OCI-LY3 (cell line): ENCODE measurements at regions not wholly inside any gene's neighbourhood (a gene's known extent, or its start where the extent isn't known, plus 50 kb on each side); places are given as distances from the start of the nearest gene placed in this dataset.
"Not testable (repeated sequence)": the region's sequence is repeated elsewhere in the genome, so short reads cannot be mapped to it uniquely, and the experiment has no call there.

Source experiments
- H2AFZ ChIP-seq: fragments of 200-600, 300-600 bp; shearing (Covaris generic); 2 replicates; pipeline ENCODE4 v1.6.0; 2014; ENCODE audit warnings: antibody characterized with exemption, low read depth, low read length
- H3K27ac ChIP-seq: fragments of 200-600, 300-600 bp; sonication (generic); 2 replicates; pipeline ENCODE4 v1.5.1; 2014; ENCODE audit warnings: mild to moderate bottlenecking, low read length, moderate library complexity, mixed read lengths
- H3K27me3 ChIP-seq: fragments of 200-600, 300-600 bp; sonication (generic); 2 replicates; pipeline ENCODE4 v1.6.1; 2014; ENCODE audit warnings: low read depth, low read length, mixed read lengths
- H3K36me3 ChIP-seq: fragments of 200-600, 300-600 bp; sonication (generic); replicated peaks from 2 replicates; pipeline ENCODE3; 2014; ENCODE audit warnings: low read depth, low read length, mixed read lengths
- H3K4me1 ChIP-seq: fragments of 300-600, 200-600 bp; sonication (generic); 2 replicates; pipeline ENCODE4 v1.6.1; 2014; ENCODE audit warnings: low read length, mixed read lengths
- H3K4me2 ChIP-seq: fragments of 200-600, 300-600 bp; sonication (generic); 2 replicates; pipeline ENCODE4 v1.6.1; 2014; ENCODE audit warnings: low read length, mixed read lengths
- H3K4me3 ChIP-seq: fragments of 300-600, 200-600 bp; sonication (generic); 2 replicates; pipeline ENCODE4 v1.5.1; 2014; ENCODE audit warnings: antibody characterized with exemption, mild to moderate bottlenecking, low read length, moderate library complexity
- H3K79me2 ChIP-seq: fragments of 300-600, 200-600 bp; shearing (Covaris generic); 2 replicates; pipeline ENCODE4 v1.6.1; 2014; ENCODE audit warnings: mild to moderate bottlenecking, low read length, mixed read lengths
- H3K9ac ChIP-seq: fragments of 300-600, 200-600 bp; shearing (Covaris generic); 2 replicates; pipeline ENCODE4 v1.6.0; 2014; ENCODE audit warnings: mild to moderate bottlenecking, low read length, moderate library complexity
- H3K9me3 ChIP-seq: fragments of 200-600, 300-600 bp; shearing (Covaris generic); 2 replicates; pipeline ENCODE4 v1.6.1; 2014; ENCODE audit warnings: low read length, mixed read lengths; ENCODE audit not compliant: insufficient read depth
- H4K20me1 ChIP-seq: fragments of 200-600, 300-600 bp; sonication (generic); 2 replicates; pipeline ENCODE4 v1.6.1; 2016; ENCODE audit warnings: low read length, mixed read lengths; ENCODE audit not compliant: insufficient read depth
- EZH2phosphoT487 ChIP-seq: fragments of 200-600 bp; shearing (Covaris generic); IDR thresholded peaks from 2 replicates; pipeline ENCODE4 v1.6.1; 2018; ENCODE audit warnings: antibody characterized with exemption, mixed run types, low read depth
- TF ChIP-seq, protein P1 (sequence below): fragments of 200-600, 300-600 bp; sonication (generic); IDR thresholded peaks from 2 replicates; pipeline ENCODE4 v1.5.1; 2014; ENCODE audit warnings: antibody characterized with exemption, low read length, low read depth

DNA sequence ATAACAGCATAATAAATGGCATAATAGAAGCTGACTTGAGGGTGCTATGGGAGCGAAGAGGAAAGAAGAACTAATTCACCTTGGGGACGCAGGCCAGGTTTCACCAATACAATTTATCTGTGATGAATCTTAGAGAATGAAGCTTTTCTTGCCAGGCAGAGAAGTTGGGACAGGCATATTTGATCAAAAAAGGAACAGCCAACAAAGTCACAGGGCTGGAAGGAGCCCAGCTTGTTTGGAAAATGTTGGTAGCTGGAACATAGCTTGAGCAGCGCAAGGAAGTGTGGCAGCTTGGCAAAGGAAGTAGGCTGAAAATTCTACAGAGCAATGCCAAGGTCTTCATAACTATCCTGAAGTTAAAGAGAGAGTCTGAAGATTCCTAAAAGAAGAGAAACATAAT, 181.5 kb upstream of the OR13F1 start:
- Histone ChIP-seq H2AFZ (no peak overlapping the region), H3K9me3 (no peaks in the 10 kb centered on the region), H3K4me1 (peaks cover 14% of the 10 kb centered on the region), H3K27ac (no peak overlapping the region), H3K9ac (no peak overlapping the region), H4K20me1 (no peaks in the 10 kb centered on the region), H3K79me2 (no peaks in the 10 kb centered on the region), H3K4me2 (no peak overlapping the region), H3K27me3 (no peaks in the 10 kb centered on the region), H3K4me3 (no peak overlapping the region), H3K36me3 (no peaks in the 10 kb centered on the region)
- TF ChIP-seq, protein P1, sequence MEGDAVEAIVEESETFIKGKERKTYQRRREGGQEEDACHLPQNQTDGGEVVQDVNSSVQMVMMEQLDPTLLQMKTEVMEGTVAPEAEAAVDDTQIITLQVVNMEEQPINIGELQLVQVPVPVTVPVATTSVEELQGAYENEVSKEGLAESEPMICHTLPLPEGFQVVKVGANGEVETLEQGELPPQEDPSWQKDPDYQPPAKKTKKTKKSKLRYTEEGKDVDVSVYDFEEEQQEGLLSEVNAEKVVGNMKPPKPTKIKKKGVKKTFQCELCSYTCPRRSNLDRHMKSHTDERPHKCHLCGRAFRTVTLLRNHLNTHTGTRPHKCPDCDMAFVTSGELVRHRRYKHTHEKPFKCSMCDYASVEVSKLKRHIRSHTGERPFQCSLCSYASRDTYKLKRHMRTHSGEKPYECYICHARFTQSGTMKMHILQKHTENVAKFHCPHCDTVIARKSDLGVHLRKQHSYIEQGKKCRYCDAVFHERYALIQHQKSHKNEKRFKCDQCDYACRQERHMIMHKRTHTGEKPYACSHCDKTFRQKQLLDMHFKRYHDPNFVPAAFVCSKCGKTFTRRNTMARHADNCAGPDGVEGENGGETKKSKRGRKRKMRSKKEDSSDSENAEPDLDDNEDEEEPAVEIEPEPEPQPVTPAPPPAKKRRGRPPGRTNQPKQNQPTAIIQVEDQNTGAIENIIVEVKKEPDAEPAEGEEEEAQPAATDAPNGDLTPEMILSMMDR: no peak
- no peak for TF ChIP-seq EZH2phosphoT487

DNA sequence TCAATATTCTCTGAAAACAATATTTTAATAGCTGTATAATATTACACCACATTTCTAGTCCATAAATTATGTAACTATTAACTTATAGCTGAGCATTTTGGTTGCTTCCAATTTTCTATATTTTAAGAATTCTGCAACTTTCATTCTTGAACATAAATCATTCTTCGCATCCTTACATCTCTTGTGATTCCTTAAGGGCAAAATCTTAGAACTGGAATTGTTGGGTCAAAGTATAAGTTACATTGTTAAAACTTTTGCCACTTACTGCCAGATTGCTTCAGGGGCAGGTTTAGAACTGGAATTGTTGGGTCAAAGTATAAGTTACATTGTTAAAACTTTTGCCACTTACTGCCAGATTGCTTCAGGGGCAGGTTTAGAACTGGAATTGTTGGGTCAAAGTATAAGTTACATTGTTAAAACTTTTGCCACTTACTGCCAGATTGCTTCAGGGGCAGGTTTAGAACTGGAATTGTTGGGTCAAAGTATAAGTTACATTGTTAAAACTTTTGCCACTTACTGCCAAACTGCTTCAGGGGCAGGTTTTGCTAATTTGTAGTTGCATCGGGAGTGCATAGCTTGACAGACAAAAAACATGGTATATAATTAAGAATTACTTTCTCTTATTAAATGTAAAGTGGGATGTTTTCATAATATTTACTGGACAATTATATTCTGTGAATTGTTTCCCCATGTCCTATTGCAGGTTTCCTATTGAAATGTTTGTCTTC, 179.9 kb upstream of the OR13F1 start:
- not testable (repeated sequence) for H3K79me2 ChIP-seq, H3K27me3 ChIP-seq, H3K4me3 ChIP-seq, H2AFZ ChIP-seq, H3K36me3 ChIP-seq, H3K9ac ChIP-seq, H3K27ac ChIP-seq, H3K9me3 ChIP-seq, H3K4me2 ChIP-seq, H4K20me1 ChIP-seq
- peaks cover 14% of the 10 kb centered on the region for H3K4me1 ChIP-seq

DNA sequence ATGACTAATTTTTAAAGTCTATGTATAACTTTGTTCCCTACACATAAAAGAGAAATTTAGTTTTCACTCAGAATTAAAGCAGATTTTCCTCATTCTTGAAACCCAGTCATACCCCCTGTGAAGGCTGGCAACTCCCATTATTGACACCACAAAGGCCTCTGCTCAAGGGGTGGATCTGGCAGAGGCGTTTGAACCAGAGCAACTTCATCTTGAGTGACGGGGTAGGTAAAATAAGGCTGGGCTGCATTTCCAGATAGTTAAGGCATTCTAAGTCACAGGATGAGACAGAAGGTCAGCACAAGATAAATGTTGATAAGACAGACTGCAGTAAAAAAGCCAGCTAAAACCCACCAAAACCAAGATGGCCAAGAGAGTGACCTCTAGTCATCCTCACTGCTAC, 177.2 kb upstream of the OR13F1 start:
- H3K27me3 ChIP-seq: no peaks in the 10 kb centered on the region
- TF ChIP-seq EZH2phosphoT487: no peak
- TF ChIP-seq, protein P1: no peak
- peaks cover 14% of the 10 kb centered on the region for H3K4me1 ChIP-seq
- H3K27ac ChIP-seq: no peak overlapping the region
- H3K79me2 ChIP-seq: no peaks in the 10 kb centered on the region
- H3K9me3 ChIP-seq: no peaks in the 10 kb centered on the region
- no peak overlapping the region for H3K4me3 ChIP-seq
- H4K20me1 ChIP-seq: no peaks in the 10 kb centered on the region
- H3K9ac ChIP-seq: no peak overlapping the region
- no peaks in the 10 kb centered on the region for H3K36me3 ChIP-seq
- H2AFZ ChIP-seq: no peak overlapping the region
- no peak overlapping the region for H3K4me2 ChIP-seq

DNA sequence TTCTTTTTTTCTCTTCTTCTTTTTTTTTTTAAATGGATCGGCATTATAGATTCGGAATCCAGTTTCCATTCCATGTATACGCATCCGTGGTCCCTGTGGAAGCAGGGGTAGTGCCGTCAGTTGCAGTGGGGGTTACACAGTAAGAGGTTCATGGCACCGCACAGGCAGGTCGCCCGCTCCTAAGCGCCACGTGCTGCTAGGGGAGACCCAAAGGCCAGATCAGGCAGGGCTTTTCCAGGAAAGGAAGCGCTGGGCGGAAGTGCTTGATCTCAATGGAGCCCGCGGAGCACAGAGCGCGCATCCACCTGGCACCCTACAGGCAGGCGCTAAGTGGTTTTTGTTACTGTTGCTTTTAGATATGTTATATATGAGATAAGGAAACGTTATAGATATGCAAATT, 174.8 kb upstream of the OR13F1 start:
- Histone ChIP-seq H3K79me2 (no peaks in the 10 kb centered on the region), H3K9ac (no peak overlapping the region), H3K9me3 (no peaks in the 10 kb centered on the region), H3K27ac (no peak overlapping the region), H3K27me3 (no peaks in the 10 kb centered on the region), H2AFZ (no peak overlapping the region), H3K4me3 (no peak overlapping the region), H4K20me1 (no peaks in the 10 kb centered on the region), H3K4me2 (no peak overlapping the region), H3K36me3 (no peaks in the 10 kb centered on the region), H3K4me1 (no peaks in the 10 kb centered on the region)
- TF ChIP-seq, protein P1: no peak
- no peak for TF ChIP-seq EZH2phosphoT487
